NCI-H2227 (cell line): ENCODE measurements at regions not wholly inside any gene's neighbourhood (a gene's known extent, or its start where the extent isn't known, plus 50 kb on each side); places are given as distances from the start of the nearest gene placed in this dataset.

Source experiments
- DNase-seq: peaks from one replicate; lab custom pipeline; 2025; ENCODE audit not compliant: unreplicated experiment; lab: John Stamatoyannopoulos, UW

DNA sequence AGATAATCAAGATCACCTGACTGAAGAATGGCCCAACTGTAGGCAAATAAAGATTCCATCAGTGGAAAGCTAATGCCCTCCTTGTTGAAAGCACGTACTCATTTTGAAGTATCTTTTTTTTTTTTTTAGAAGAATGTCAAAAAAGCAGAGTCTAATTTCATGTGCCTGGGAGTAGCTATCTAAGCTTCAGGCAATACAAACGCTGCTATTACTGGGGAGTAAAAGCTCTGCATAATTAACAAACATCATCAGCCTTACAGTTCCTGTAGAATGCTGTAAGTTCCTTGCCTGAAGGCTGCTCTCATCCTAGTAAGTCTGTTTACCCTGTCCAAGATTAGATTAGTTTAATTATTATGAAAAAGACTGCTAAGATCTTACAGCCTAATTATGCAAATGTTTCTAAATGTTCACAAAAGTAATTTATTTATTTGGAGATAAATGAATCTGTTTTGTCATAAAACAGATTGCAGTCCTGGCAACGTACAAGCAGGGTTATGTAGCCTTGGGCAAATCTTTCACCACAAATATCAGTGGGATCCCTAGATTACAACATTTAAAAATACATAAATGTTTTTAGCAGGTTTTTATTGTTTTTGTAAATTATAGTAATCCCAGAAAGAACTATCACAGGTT is 451.3 kb upstream of the AGTR1 start:
- DNase-seq = no peak

DNA sequence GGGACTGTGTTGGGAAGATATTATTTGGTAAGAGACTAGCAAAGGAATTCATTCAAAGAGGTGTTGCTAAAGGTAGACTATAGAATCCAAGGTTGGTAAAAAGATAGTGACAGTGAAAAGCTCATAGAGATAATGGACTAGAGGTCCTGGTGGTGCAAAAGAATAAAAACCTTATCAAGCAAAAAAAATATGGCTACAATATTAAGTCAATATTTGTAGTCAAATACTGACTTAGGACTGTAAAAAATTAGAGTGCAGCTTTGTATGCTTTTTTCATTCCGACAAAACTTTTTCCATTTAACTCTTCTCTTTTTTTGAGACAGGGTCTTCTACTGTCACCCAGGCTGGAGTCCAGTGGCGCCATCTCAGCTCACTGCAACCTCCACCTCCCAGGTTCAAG is 444.0 kb upstream of the AGTR1 start:
- no peak for DNase-seq

GRCh38 chr3:148254402-148254801 is 443.3 kb upstream of the AGTR1 start:
- no peak for DNase-seq

GRCh38 chr3:148255981-148256969 is 441.4 kb upstream of the AGTR1 start:
- DNase-seq = no peak

GRCh38 chr3:148262980-148263379 is 434.7 kb upstream of the AGTR1 start:
- no peak for DNase-seq

DNA sequence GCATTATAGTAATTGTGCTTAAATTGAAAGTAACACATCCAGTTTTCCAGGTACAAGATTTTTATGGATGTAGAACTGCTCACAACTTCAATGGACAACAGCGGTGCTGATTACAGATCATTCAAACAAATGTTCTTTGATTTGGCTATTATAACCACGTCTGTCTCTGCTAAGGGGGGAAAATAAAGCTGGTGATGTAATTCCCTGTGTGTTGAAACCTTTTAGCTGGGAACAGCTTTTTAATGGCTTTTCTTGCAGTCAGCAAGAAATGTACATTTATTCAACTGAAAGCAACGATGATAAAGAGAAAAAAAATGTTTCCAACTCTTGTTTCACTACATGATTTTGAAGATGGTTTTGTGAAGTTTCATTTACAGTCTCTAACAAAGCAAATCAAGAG is 431.9 kb upstream of the AGTR1 start:
- DNase-seq = no peak

DNA sequence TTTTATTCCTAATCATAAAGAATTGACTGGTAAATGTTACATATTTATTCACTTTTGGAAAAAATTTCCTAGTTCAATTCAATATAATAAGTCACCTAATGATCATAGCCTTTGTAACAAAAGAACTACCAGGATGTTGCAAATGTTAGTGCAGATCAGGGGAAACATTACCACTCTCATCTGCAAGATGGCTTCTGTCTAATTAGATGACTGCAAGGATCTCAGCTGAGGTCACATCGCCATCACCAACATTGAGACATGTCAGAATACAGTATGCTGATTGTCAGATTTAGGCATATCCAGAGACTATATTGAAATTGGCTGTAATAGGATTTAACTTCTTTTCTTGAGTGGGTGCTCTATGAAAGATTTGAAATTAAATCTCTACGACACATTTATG is 431.4 kb upstream of the AGTR1 start:
- DNase-seq = no peak

DNA sequence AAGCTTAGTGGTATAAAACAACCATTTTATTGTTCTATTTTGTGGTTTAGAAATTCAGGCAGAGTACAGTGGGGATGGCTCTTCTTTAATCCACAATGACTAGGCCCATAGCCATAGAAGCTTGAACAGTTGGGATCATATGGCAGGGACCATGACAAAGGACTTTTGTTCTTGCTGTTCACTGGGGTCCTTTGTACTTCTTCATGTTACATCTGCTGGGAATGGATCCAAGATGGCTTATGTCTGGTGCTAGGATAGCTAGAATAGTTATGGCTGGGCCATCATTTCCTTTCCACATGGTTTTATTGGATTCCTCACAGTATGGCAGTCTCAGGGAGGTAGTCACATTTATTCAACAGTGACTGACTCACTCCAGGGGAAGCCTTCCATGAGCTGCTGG is 427.9 kb upstream of the AGTR1 start:
- no peak for DNase-seq

DNA sequence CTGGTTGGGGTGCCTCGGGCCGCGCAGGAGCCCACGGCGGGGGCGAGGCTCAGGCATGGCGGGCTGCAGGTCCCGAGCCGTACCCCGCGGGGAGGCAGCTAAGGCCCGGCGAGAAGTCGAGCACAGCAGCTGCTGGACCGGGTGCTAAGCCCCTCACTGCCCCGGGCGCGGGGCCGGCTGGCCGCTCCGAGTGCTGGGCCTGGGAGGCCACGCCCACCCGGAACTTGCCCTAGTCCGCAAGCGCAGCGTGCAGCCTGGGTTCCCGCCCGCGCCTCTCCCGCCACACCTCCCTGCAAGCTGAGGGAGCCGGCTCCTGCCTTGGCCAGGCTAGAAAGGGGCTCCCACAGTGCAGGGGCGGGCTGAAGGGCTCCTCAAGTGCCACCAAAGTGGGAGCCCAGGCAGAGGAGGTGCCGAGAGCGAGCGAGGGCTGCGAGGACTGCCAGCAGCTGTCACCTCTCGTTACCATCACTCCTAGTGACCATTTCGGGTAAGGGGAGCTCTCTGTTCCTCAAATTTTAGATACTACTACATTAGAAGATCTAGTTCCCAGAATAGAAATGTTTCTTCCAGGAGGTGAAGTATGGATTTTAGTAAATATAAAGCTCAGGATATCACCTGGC is 417.0 kb upstream of the AGTR1 start:
- peak; percentile 37 for DNase-seq

GRCh38 chr3:148289159-148289558 is 408.5 kb upstream of the AGTR1 start:
- no peak for DNase-seq

DNA sequence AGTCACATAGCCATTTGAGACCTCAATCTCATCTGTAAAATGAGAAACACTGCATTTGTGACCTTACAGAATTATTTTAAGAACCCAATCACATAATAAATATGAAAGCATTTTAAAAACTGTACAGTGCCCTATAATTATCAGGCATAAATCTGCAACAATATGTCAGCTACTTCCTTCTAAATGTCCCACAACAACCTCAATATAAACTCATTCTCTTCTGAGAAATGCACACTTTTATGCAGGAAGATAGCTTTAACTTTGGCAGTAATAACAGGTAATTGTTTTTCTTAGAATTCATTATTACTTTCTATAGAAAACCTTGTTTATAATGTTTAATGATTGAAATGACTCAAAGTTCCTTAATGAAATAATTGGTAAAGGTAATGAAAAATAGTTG is 400.7 kb upstream of the AGTR1 start:
- DNase-seq = no peak

- no peak for DNase-seq
Observed at GRCh38 chr3:148307443-148307843, 390.3 kb upstream of the AGTR1 start.

DNA sequence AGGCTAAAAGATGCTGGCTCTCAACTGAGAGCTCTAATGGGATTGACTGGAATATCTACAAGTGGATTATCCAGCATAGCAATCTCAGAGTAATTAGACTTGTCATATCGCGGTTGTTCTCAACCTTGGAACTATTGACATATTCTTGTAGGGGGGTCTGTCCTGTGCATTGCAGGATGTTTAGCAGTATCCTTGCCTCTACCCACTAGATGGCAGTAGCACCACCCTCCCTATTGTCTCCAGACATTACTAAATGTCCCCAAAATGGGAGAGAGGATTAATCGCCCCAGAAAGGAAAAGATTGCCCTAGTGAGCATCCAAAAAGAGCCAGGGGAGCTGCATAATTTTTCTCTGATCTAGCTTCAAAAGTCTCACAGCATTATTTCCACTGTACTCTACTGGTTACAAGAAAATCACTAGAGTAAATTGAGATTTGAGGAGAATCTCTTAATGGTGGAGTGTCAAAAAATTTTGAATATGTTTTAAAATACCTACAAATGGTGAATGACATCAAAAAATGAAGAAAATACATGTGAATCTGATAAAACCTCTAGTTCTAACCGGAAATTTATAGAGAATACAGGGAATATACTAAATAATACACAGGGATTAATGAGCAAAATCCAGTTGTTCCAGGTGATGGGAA is 388.2 kb upstream of the AGTR1 start:
- DNase-seq = no peak

GRCh38 chr3:148315756-148316155 is 381.9 kb upstream of the AGTR1 start:
- DNase-seq = no peak

DNA sequence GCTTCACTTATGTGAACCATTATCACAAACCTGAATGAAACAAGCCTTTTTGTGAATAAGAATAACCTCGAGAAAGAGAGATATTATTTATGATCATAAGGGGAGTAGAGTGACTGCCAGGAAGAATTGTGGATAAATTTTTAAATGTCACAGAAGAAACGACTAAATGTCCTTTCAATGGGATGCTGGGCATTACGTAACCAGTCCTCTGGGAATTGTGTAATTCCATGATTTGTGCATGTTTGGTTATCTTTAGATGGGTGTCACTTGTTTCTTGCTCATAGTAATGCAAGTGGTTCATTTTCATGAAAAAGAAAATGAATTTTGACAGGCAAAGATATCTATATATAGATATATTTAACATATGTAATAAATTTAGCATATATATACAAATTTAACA is 379.5 kb upstream of the AGTR1 start:
- DNase-seq = no peak

GRCh38 chr3:148319161-148319915 is 378.4 kb upstream of the AGTR1 start:
- no peak for DNase-seq

DNA sequence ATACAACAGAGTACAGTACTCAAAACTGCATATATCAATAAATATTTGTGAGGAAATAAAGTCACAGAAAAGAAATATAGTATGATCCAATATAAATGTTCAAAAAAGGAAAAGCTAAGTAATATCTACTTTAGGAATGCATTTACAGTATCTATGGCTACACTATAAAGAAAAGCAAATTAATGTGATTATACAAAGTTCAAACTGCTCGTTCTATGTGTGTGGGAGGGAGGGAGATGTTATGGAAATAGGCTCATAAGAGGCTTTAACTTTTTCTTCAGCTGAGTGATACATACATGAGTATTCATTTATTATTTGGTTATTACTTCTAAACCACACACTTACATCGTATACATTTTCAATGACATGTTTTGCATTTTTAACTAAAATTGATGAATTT is 377.7 kb upstream of the AGTR1 start:
- no peak for DNase-seq

DNA sequence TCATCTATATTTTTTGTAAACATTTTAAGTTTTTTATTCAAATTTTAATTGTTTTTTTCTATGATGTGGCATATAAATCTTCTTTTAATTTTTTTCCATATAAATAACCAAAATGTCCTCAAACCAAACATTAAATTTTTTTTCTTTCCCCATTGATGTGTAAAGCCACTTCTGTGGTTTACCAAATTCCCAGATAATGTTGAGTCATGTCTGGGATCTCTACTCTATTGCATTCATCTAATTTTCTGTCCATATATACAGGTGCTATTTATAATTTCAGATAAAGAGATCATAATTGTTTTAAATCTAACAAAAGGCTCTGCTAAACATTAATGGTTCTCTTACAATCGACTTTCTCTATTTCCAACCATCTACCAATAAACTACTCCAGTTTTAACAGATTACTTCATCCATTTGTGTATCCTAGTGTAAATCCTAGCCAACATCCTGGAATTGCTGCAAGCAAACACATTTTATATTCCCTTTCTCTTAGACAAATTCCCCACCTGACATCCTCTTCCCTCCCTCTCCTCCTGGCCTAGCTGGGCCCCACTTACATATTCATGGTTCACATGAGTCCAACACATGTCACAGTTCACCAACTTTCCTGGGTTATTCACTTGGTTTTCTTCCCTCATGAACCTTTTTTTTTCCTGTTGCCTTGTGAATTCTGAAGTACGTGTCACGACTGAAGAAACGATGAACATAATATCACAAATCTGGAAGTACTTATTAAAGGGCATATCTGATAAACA is 368.0 kb upstream of the AGTR1 start:
- no peak for DNase-seq

DNA sequence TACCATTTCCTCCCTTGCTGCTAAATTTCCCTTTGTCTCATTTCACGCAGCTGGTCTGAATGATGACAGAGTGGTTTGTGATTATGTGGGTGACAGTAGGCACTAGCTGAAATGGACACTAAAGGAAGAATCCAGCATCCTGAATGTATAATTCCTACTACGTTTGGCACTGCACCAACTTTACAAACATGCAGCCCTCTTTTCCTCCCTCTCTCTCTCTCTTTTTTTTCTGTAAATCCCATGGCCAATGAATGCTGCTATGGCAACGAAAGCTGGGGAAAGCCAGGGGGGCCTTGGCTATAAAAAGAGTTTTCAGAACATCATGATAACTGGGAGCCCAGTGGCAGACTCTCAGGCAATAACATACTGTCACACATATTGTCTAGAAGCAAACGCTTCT is 367.2 kb upstream of the AGTR1 start:
- DNase-seq = no peak
